ENCODE measurements at regions not wholly inside any gene's neighbourhood (a gene's known extent, or its start where the extent isn't known, plus 50 kb on each side); places are given as distances from the start of the nearest gene placed in this dataset.
"Not testable (repeated sequence)": the region's sequence is repeated elsewhere in the genome, so short reads cannot be mapped to it uniquely, and the experiment has no call there.

- no peak for DNase-seq (ENCODE audit: low read depth in 2 of 3, low spot score in 1 of 3)
Measured at GRCh38 chr12:19896534-19896933, 457.2 kb downstream of the AEBP2 start.

GRCh38 chr12:19897900-19898408 lies 458.7 kb downstream of the AEBP2 start:
- no peak for DNase-seq (ENCODE audit: low read depth in 2 of 3, low spot score in 1 of 3)

GRCh38 chr12:19901841-19902240 lies 462.5 kb downstream of the AEBP2 start:
- no peak for DNase-seq (ENCODE audit: low read depth in 2 of 3, low spot score in 1 of 3)

- DNase-seq (ENCODE audit: low read depth in 2 of 3, low spot score in 1 of 3) = no peak
Measured at GRCh38 chr12:19904819-19905218, 463.5 kb upstream of the PDE3A start.

- DNase-seq (ENCODE audit: low read depth in 2 of 3, low spot score in 1 of 3) = no peak
Measured at GRCh38 chr12:19908830-19909229, 459.5 kb upstream of the PDE3A start.

- no peak for DNase-seq (ENCODE audit: low read depth in 2 of 3, low spot score in 1 of 3)
Measured at GRCh38 chr12:19909418-19909817, 458.9 kb upstream of the PDE3A start.

GRCh38 chr12:19910681-19911080 lies 457.7 kb upstream of the PDE3A start:
- DNase-seq (ENCODE audit: low read depth in 2 of 3, low spot score in 1 of 3) = no peak

GRCh38 chr12:19912991-19913390 lies 455.3 kb upstream of the PDE3A start:
- DNase-seq (ENCODE audit: low read depth in 2 of 3, low spot score in 1 of 3) = no peak

- no peak for DNase-seq (ENCODE audit: low read depth in 2 of 3, low spot score in 1 of 3)
Measured at GRCh38 chr12:19915392-19916195, 452.7 kb upstream of the PDE3A start.

- no peak for DNase-seq (ENCODE audit: low read depth in 2 of 3, low spot score in 1 of 3)
Measured at GRCh38 chr12:19916196-19916753, 452.1 kb upstream of the PDE3A start.

GRCh38 chr12:19916974-19917373 lies 451.4 kb upstream of the PDE3A start:
- no peak for DNase-seq (ENCODE audit: low read depth in 2 of 3, low spot score in 1 of 3)

GRCh38 chr12:19921716-19922115 lies 446.6 kb upstream of the PDE3A start:
- not testable (repeated sequence) for DNase-seq (ENCODE audit: low read depth in 2 of 3, low spot score in 1 of 3)

- no peak for DNase-seq (ENCODE audit: low read depth in 2 of 3, low spot score in 1 of 3)
Measured at GRCh38 chr12:19922717-19923116, 445.6 kb upstream of the PDE3A start.

- no peak for DNase-seq (ENCODE audit: low read depth in 2 of 3, low spot score in 1 of 3)
Measured at GRCh38 chr12:19924360-19924759, 444.0 kb upstream of the PDE3A start.

- DNase-seq (ENCODE audit: low read depth in 2 of 3, low spot score in 1 of 3) = no peak
Measured at GRCh38 chr12:19925841-19926240, 442.5 kb upstream of the PDE3A start.

- DNase-seq (ENCODE audit: low read depth in 2 of 3, low spot score in 1 of 3) = no peak
Measured at GRCh38 chr12:19926266-19926665, 442.1 kb upstream of the PDE3A start.

GRCh38 chr12:19927661-19928060 lies 440.7 kb upstream of the PDE3A start:
- no peak for DNase-seq (ENCODE audit: low read depth in 2 of 3, low spot score in 1 of 3)

GRCh38 chr12:19932413-19932812 lies 435.9 kb upstream of the PDE3A start:
- no peak for DNase-seq (ENCODE audit: low read depth in 2 of 3, low spot score in 1 of 3)

- DNase-seq (ENCODE audit: low read depth in 2 of 3, low spot score in 1 of 3) = no peak
Measured at GRCh38 chr12:19933924-19934323, 434.4 kb upstream of the PDE3A start.

GRCh38 chr12:19937161-19937560 lies 431.2 kb upstream of the PDE3A start:
- no peak for DNase-seq (ENCODE audit: low read depth in 2 of 3, low spot score in 1 of 3)

GRCh38 chr12:19938031-19938430 lies 430.3 kb upstream of the PDE3A start:
- no peak for DNase-seq (ENCODE audit: low read depth in 2 of 3, low spot score in 1 of 3)

- no peak for DNase-seq (ENCODE audit: low read depth in 2 of 3, low spot score in 1 of 3)
Measured at GRCh38 chr12:19938491-19938890, 429.8 kb upstream of the PDE3A start.

GRCh38 chr12:19940267-19940666 lies 428.1 kb upstream of the PDE3A start:
- DNase-seq (ENCODE audit: low read depth in 2 of 3, low spot score in 1 of 3) = no peak

Measured in stimulated activated CD4-positive, alpha-beta T cell treated with anti-CD3 and anti-CD28 coated beads, Interleukin-12 subunit alpha, Interleukin-12 subunit beta, amount 100 ng/mL, for 48 hours (primary cell).